IMR-90 (cell line): ENCODE measurements at regions not wholly inside any gene's neighbourhood (a gene's known extent, or its start where the extent isn't known, plus 50 kb on each side); places are given as distances from the start of the nearest gene placed in this dataset.
A peak's percentile ranks its signal among the peaks of the same experiment; 100 is the strongest.

Experiments
- ATAC-seq: fragments of 200-7000 bp; cut with Tn5 transposase; 2 replicates; pipeline ENCODE4 v1.9.1; 2020; ENCODE audit warnings: low read depth, mild to moderate bottlenecking, moderate library complexity
- BruUV-seq: library from RNA; stranded (reverse); fragments of 400-500 nt; replicated peaks from 2 replicates; lab custom pipeline; 2021; lab: Mats Ljungman, UMichigan
- CTCF ChIA-PET: fragments of 300-600 bp; formaldehyde crosslinking; extraction: SDS; loops from one replicate; lab custom pipeline; 2021; ENCODE audit warnings: antibody characterized with exemption; lab: Yijun Ruan, JAX
- POLR2A ChIA-PET: fragments of 300-600 bp; sonication (Branson Sonifier 250); formaldehyde crosslinking; loops from one replicate; lab custom pipeline; 2022; ENCODE audit warnings: antibody characterized with exemption; ENCODE audit not compliant: unreplicated experiment; lab: Charles Lee
- DNase-seq: peaks from one replicate; pipeline ENCODE4 v3.0.0; 2013
- H2AFZ ChIP-seq: replicated peaks from 2 replicates; pipeline ENCODE3; 2013; ENCODE audit warnings: low read length, mild to moderate bottlenecking; ENCODE audit not compliant: poor library complexity
- H2AK5ac ChIP-seq: 2 replicates; pipeline ENCODE4 v1.6.1; 2013; ENCODE audit warnings: low read depth, low read length, inconsistent platforms
- H2AK9ac ChIP-seq: replicated peaks from 2 replicates; pipeline ENCODE3; 2013; ENCODE audit warnings: mild to moderate bottlenecking, low read depth, low read length, moderate library complexity; ENCODE audit not compliant: poor library complexity
- H2BK120ac ChIP-seq: 2 replicates; pipeline ENCODE4 v1.6.1; 2013; ENCODE audit warnings: low read depth, low read length, inconsistent platforms
- H2BK15ac ChIP-seq: 3 replicates; pipeline ENCODE4 v1.6.1; 2013; ENCODE audit warnings: low read depth, low read length, inconsistent platforms
- H2BK20ac ChIP-seq: 2 replicates; pipeline ENCODE4 v1.6.1; 2013; ENCODE audit warnings: low read depth, mild to moderate bottlenecking, inconsistent platforms, low read length, moderate library complexity
- H2BK5ac ChIP-seq: 2 replicates; pipeline ENCODE4 v1.6.1; 2013; ENCODE audit warnings: mild to moderate bottlenecking, low read depth, low read length, inconsistent platforms; ENCODE audit not compliant: poor library complexity, severe bottlenecking
- H3K14ac ChIP-seq: replicated peaks from 2 replicates; pipeline ENCODE4 v1.6.1; 2013; ENCODE audit warnings: low read depth, low read length, inconsistent platforms
- H3K18ac ChIP-seq: 2 replicates; pipeline ENCODE4 v1.6.1; 2013; ENCODE audit warnings: low read depth, low read length, control low read depth
- H3K23ac ChIP-seq: 2 replicates; pipeline ENCODE4 v1.6.1; 2013; ENCODE audit warnings: low read depth, low read length, inconsistent platforms
- H3K27ac ChIP-seq: 2 replicates; pipeline ENCODE4 v1.5.1; 2013; ENCODE audit warnings: mild to moderate bottlenecking, control low read depth, low read length; ENCODE audit not compliant: insufficient read depth
- H3K27me3 ChIP-seq: 2 replicates; pipeline ENCODE4 v1.6.1; 2013; ENCODE audit warnings: low read length; ENCODE audit not compliant: control insufficient read depth, insufficient read depth
- H3K36me3 ChIP-seq: 2 replicates; pipeline ENCODE4 v1.6.1; 2013; ENCODE audit warnings: low read length, mixed read lengths; ENCODE audit not compliant: control insufficient read depth, insufficient read depth
- H3K4ac ChIP-seq: 2 replicates; pipeline ENCODE4 v1.6.1; 2013; ENCODE audit warnings: low read depth, low read length, inconsistent platforms
- H3K4me1 ChIP-seq: 2 replicates; pipeline ENCODE4 v1.6.1; 2013; ENCODE audit warnings: low read length, mixed read lengths; ENCODE audit not compliant: control insufficient read depth, insufficient read depth
- H3K4me2 ChIP-seq: 2 replicates; pipeline ENCODE4 v1.6.1; 2013; ENCODE audit warnings: low read depth, mild to moderate bottlenecking, control low read depth, low read length, moderate library complexity
- H3K4me3 ChIP-seq: 2 replicates; pipeline ENCODE4 v1.5.1; 2013; ENCODE audit warnings: low read depth, mild to moderate bottlenecking, control low read depth, low read length, moderate library complexity; ENCODE audit not compliant: insufficient read depth
- H3K56ac ChIP-seq: 2 replicates; pipeline ENCODE4 v1.6.1; 2013; ENCODE audit warnings: low read length, inconsistent platforms; ENCODE audit not compliant: insufficient read depth; ENCODE audit errors: extremely low read depth
- H3K79me1 ChIP-seq, 2 experiments: 2 replicates each; pipeline ENCODE4 v1.6.1; 2013; ENCODE audit warnings: low read length in 2 of 2, inconsistent platforms in 1 of 2, low read depth in 1 of 2
- H3K9ac ChIP-seq: 2 replicates; pipeline ENCODE4 v1.6.1; 2013; ENCODE audit warnings: low read depth, low read length, control low read depth
- H3K9me1 ChIP-seq: 2 replicates; pipeline ENCODE4 v1.6.1; 2013; ENCODE audit warnings: low read length, inconsistent platforms; ENCODE audit not compliant: insufficient read depth
- H3K9me3 ChIP-seq: 2 replicates; pipeline ENCODE4 v1.6.1; 2013; ENCODE audit warnings: low read length; ENCODE audit not compliant: control insufficient read depth, insufficient read depth
- H4K20me1 ChIP-seq: 2 replicates; pipeline ENCODE4 v1.6.1; 2013; ENCODE audit warnings: low read length, inconsistent platforms; ENCODE audit not compliant: insufficient read depth
- H4K5ac ChIP-seq: 2 replicates; pipeline ENCODE4 v1.6.1; 2013; ENCODE audit warnings: mild to moderate bottlenecking, low read depth, low read length, control low read depth
- H4K8ac ChIP-seq, 2 experiments: 2 replicates each; pipeline ENCODE4 v1.6.1; 2013; ENCODE audit warnings: low read depth in 2 of 2, low read length in 2 of 2, control low read depth in 1 of 2, inconsistent platforms in 1 of 2
- H4K91ac ChIP-seq: 2 replicates; pipeline ENCODE4 v1.6.1; 2013; ENCODE audit warnings: low read depth, low read length, inconsistent platforms; ENCODE audit not compliant: insufficient read depth
- BHLHE40 ChIP-seq: fragments of 150-350 bp; IDR thresholded peaks from 2 replicates; pipeline ENCODE4 v1.6.1; 2016; ENCODE audit warnings: mild to moderate bottlenecking, low read depth, low read length
- CEBPB ChIP-seq: IDR thresholded peaks from 2 replicates; pipeline ENCODE4 v1.6.1; 2012; ENCODE audit warnings: low read depth, low read length, improper control_type of control experiment
- CHD1 ChIP-seq: IDR thresholded peaks from 2 replicates; pipeline ENCODE4 v1.6.1; 2012; ENCODE audit warnings: low read depth, low read length, improper control_type of control experiment
- CTCF ChIP-seq: conservative IDR thresholded peaks from 2 replicates; pipeline ENCODE4 v1.5.1; 2012; ENCODE audit warnings: mild to moderate bottlenecking, low read depth, low read length, improper control_type of control experiment
- ELK1 ChIP-seq: fragments of 150-350 bp; IDR thresholded peaks from 2 replicates; pipeline ENCODE4 v1.6.1; 2016; ENCODE audit warnings: low read depth, mild to moderate bottlenecking, low read length, moderate library complexity, borderline replicate concordance
- FOS ChIP-seq: fragments of 150-350 bp; IDR thresholded peaks from 2 replicates; pipeline ENCODE4 v1.6.1; 2016; ENCODE audit warnings: low read depth, low read length
- MAFK ChIP-seq: IDR thresholded peaks from 2 replicates; pipeline ENCODE4 v1.6.1; 2012; ENCODE audit warnings: low read depth, low read length, improper control_type of control experiment
- MAZ ChIP-seq: IDR thresholded peaks from 2 replicates; pipeline ENCODE4 v1.6.1; 2012; ENCODE audit warnings: low read depth, mild to moderate bottlenecking, low read length, improper control_type of control experiment, moderate library complexity, borderline replicate concordance
- MXI1 ChIP-seq: IDR thresholded peaks from 2 replicates; pipeline ENCODE4 v1.6.1; 2012; ENCODE audit warnings: low read depth, mild to moderate bottlenecking, low read length, moderate library complexity, borderline replicate concordance
- NFE2L2 ChIP-seq: fragments of 150-350 bp; IDR thresholded peaks from 2 replicates; pipeline ENCODE4 v1.6.1; 2016; ENCODE audit warnings: low read depth, mild to moderate bottlenecking, low read length
- POLR2A ChIP-seq: IDR thresholded peaks from 2 replicates; pipeline ENCODE4 v1.6.1; 2012; ENCODE audit warnings: mild to moderate bottlenecking, low read depth, low read length
- RCOR1 ChIP-seq: IDR thresholded peaks from 2 replicates; pipeline ENCODE4 v1.6.1; 2012; ENCODE audit warnings: mild to moderate bottlenecking, low read length, improper control_type of control experiment; ENCODE audit not compliant: insufficient replicate concordance
- RFX5 ChIP-seq: IDR thresholded peaks from 2 replicates; pipeline ENCODE4 v1.8.0; 2012; ENCODE audit warnings: low read depth, mild to moderate bottlenecking, low read length, moderate library complexity
- SMC3 ChIP-seq: fragments of 150-350 bp; IDR thresholded peaks from 2 replicates; pipeline ENCODE4 v1.6.1; 2016; ENCODE audit warnings: low read depth, mild to moderate bottlenecking, antibody characterized with exemption, low read length, moderate library complexity
- WGBS, 2 experiments: methylation state at CpG; one replicate each; pipeline versions ENCODE4 v1.1.5 to v1.1.7; 2013; ENCODE audit warnings: missing lambda C conversion rate in 2 of 2; ENCODE audit not compliant: insufficient read length in 1 of 2; ENCODE audit errors: extremely low coverage in 2 of 2; 5-methylcytosine and 5-hydroxymethylcytosine counted together
- dilution Hi-C: fragments of 300-500 bp; cut with HindIII; formaldehyde crosslinking; loops from one replicate; pipeline ENCODE4 v1.14.3; 2018; ENCODE audit warnings: low sequenced_read_pairs; ENCODE audit not compliant: unreplicated experiment
- in situ Hi-C: fragments of 300-500 bp; cut with MboI; formaldehyde crosslinking; loops from 3 replicates; pipeline ENCODE4 v1.14.3; 2019; ENCODE audit warnings: low sequenced_read_pairs, inconsistent platforms, mixed read lengths
- intact Hi-C: fragments of 100-400 bp; cut with micrococcal nuclease; formaldehyde crosslinking; loops from 2 replicates; pipeline ENCODE4 v1.10.0; 2022
- TF ChIP-seq, protein P1 (sequence below): fragments of 150-350 bp; IDR thresholded peaks from 2 replicates; pipeline ENCODE4 v1.6.1; 2017; ENCODE audit warnings: mild to moderate bottlenecking, antibody characterized with exemption, low read length, low read depth

DNA sequence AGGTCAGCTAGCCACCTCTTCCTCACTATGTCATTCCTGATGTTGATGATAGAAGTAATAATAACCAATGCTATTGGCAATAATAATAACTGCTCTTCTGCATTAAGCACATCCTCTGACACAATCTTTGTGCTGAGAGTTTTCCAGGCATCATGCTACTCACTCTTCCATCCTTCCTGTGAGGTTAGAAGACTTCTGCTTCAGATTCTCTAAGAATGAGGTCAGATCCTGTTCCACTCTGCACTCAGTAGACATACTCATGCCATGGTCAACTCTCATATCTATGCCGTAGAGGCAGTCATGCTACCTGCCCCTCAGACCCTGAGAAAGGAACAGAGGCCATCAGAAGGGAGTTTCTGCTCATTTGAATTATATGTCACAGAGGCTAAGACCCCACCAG is 98.1 kb upstream of the TOP1 start:
- Histone ChIP-seq H2AK9ac (no peak overlapping the region), H3K27me3 (no peaks in the 10 kb centered on the region), H3K4ac (no peak overlapping the region), H4K91ac (no peak overlapping the region), H3K27ac (no peak overlapping the region), H2BK15ac (no peak overlapping the region), H3K79me1 (no peaks in the 10 kb centered on the region), H3K56ac (no peak overlapping the region), H3K9ac (no peak overlapping the region), H3K14ac (no peak overlapping the region), H3K9me3 (no peaks in the 10 kb centered on the region), H3K18ac (no peak overlapping the region), H3K4me3 (no peak overlapping the region), H2AK5ac (no peak overlapping the region), H4K5ac (no peak overlapping the region), H3K9me1 (no peaks in the 10 kb centered on the region), H2BK5ac (no peak overlapping the region), H2BK120ac (no peak overlapping the region), H2AFZ (no peak overlapping the region), H3K4me1 (no peaks in the 10 kb centered on the region), H3K23ac (no peak overlapping the region), H2BK20ac (no peak overlapping the region), H4K8ac (no peak overlapping the region), H3K4me2 (no peak overlapping the region), H4K20me1 (no peaks in the 10 kb centered on the region), H3K36me3 (no peaks in the 10 kb centered on the region)
- intact Hi-C loops: no loop called here
- no CpG with 5 or more reads among the region's 1 CpG for WGBS, 2 experiments
- ChIA-PET CTCF (interaction anchor here (1.3 kb wide), 1 partner anchor 16 kb away, joined by 3 read pairs; no protein-coding TSS in a partner anchor), POLR2A (no interaction called here)
- dilution Hi-C loops: no loop called here
- in situ Hi-C loops: no loop called here
- DNase-seq: peak; percentile 30
- ATAC-seq: no peak
- no peak for TF ChIP-seq MXI1
- TF ChIP-seq CHD1: no peak
- no peak for TF ChIP-seq ELK1
- no peak for TF ChIP-seq FOS
- TF ChIP-seq NFE2L2: no peak
- no peak for TF ChIP-seq MAFK
- no peak for TF ChIP-seq RFX5
- TF ChIP-seq BHLHE40: no peak
- no peak for TF ChIP-seq SMC3
- no peak for TF ChIP-seq MAZ
- TF ChIP-seq CEBPB: no peak
- TF ChIP-seq, protein P1, sequence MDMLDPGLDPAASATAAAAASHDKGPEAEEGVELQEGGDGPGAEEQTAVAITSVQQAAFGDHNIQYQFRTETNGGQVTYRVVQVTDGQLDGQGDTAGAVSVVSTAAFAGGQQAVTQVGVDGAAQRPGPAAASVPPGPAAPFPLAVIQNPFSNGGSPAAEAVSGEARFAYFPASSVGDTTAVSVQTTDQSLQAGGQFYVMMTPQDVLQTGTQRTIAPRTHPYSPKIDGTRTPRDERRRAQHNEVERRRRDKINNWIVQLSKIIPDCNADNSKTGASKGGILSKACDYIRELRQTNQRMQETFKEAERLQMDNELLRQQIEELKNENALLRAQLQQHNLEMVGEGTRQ: no peak
- TF ChIP-seq RCOR1: no peak
- no peak for TF ChIP-seq POLR2A
- TF ChIP-seq CTCF: no peak
- no TSS peak for BruUV-seq
